ENCODE measurements at regions not wholly inside any gene's neighbourhood (a gene's known extent, or its start where the extent isn't known, plus 50 kb on each side); places are given as distances from the start of the nearest gene placed in this dataset.

DNA sequence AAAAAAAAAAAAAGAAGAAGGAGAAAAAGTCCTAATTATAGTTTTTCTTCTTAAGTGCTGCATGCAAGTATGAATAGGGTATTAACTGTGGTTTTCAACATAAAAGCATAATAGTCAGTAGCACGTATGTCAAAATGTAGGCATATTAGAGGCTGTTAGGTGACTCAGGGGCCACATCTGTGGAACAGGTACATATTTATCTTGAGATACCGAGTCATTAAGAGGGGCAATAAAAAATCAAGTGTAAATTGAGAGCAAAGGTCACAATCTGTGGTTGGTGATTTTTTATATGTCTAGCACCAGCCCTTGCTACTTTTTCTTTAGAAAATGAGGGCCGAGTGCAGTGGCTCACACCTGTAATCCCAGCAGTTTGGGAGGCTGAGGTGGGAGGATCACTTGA, 1113.8 kb upstream of the RBFOX1 start:
- peaks cover 17% of the 10 kb centered on the region for H3K4me1 ChIP-seq (ENCODE audit: insufficient read depth)
- H3K79me2 ChIP-seq (replicated peaks; ENCODE audit: insufficient read depth) = no peaks in the 10 kb centered on the region
- H3K27ac Mint-ChIP-seq = no peak overlapping the region
- peaks cover 23% of the 10 kb centered on the region for H3K4me1 Mint-ChIP-seq
- DNase-seq (ENCODE audit: low spot score) (no peak), ATAC-seq (no peak)
- no peak overlapping the region for H2AFZ ChIP-seq
- H3K36me3 Mint-ChIP-seq (ENCODE audit: low read depth) = no peaks in the 10 kb centered on the region; the same call in 2 of the 3 replicates
- H3K27me3 Mint-ChIP-seq (ENCODE audit: insufficient read depth, low read depth, poor library complexity) = no peaks in the 10 kb centered on the region
- TF ChIP-seq CREB1 (CRISPR knock-in tag; IDR thresholded peaks at IDR 0.05; ENCODE audit: low read depth) = no peak
- TF ChIP-seq, protein P1, sequence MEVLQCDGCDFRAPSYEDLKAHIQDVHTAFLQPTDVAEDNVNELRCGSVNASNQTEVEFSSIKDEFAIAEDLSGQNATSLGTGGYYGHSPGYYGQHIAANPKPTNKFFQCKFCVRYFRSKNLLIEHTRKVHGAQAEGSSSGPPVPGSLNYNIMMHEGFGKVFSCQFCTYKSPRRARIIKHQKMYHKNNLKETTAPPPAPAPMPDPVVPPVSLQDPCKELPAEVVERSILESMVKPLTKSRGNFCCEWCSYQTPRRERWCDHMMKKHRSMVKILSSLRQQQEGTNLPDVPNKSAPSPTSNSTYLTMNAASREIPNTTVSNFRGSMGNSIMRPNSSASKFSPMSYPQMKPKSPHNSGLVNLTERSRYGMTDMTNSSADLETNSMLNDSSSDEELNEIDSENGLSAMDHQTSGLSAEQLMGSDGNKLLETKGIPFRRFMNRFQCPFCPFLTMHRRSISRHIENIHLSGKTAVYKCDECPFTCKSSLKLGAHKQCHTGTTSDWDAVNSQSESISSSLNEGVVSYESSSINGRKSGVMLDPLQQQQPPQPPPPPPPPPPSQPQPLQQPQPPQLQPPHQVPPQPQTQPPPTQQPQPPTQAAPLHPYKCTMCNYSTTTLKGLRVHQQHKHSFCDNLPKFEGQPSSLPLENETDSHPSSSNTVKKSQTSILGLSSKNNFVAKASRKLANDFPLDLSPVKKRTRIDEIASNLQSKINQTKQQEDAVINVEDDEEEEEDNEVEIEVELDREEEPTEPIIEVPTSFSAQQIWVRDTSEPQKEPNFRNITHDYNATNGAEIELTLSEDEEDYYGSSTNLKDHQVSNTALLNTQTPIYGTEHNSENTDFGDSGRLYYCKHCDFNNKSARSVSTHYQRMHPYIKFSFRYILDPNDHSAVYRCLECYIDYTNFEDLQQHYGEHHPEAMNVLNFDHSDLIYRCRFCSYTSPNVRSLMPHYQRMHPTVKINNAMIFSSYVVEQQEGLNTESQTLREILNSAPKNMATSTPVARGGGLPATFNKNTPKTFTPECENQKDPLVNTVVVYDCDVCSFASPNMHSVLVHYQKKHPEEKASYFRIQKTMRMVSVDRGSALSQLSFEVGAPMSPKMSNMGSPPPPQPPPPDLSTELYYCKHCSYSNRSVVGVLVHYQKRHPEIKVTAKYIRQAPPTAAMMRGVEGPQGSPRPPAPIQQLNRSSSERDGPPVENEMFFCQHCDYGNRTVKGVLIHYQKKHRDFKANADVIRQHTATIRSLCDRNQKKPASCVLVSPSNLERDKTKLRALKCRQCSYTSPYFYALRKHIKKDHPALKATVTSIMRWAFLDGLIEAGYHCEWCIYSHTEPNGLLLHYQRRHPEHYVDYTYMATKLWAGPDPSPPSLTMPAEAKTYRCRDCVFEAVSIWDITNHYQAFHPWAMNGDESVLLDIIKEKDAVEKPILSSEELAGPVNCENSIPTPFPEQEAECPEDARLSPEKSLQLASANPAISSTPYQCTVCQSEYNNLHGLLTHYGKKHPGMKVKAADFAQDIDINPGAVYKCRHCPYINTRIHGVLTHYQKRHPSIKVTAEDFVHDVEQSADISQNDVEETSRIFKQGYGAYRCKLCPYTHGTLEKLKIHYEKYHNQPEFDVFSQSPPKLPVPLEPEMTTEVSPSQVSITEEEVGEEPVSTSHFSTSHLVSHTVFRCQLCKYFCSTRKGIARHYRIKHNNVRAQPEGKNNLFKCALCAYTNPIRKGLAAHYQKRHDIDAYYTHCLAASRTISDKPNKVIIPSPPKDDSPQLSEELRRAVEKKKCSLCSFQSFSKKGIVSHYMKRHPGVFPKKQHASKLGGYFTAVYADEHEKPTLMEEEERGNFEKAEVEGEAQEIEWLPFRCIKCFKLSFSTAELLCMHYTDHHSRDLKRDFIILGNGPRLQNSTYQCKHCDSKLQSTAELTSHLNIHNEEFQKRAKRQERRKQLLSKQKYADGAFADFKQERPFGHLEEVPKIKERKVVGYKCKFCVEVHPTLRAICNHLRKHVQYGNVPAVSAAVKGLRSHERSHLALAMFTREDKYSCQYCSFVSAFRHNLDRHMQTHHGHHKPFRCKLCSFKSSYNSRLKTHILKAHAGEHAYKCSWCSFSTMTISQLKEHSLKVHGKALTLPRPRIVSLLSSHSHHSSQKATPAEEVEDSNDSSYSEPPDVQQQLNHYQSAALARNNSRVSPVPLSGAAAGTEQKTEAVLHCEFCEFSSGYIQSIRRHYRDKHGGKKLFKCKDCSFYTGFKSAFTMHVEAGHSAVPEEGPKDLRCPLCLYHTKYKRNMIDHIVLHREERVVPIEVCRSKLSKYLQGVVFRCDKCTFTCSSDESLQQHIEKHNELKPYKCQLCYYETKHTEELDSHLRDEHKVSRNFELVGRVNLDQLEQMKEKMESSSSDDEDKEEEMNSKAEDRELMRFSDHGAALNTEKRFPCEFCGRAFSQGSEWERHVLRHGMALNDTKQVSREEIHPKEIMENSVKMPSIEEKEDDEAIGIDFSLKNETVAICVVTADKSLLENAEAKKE (CRISPR knock-in tag; IDR thresholded peaks at IDR 0.05) = no peak
- TF ChIP-seq STAT1 (IDR thresholded peaks at IDR 0.05; ENCODE audit: unreplicated experiment) = no peak
- no peak for TF ChIP-seq EZH2 (IDR thresholded peaks at IDR 0.05; ENCODE audit: low read depth, unreplicated experiment)
- no peak for TF ChIP-seq ZNF114 (CRISPR knock-in tag; IDR thresholded peaks at IDR 0.05)
- TF ChIP-seq, protein P2, sequence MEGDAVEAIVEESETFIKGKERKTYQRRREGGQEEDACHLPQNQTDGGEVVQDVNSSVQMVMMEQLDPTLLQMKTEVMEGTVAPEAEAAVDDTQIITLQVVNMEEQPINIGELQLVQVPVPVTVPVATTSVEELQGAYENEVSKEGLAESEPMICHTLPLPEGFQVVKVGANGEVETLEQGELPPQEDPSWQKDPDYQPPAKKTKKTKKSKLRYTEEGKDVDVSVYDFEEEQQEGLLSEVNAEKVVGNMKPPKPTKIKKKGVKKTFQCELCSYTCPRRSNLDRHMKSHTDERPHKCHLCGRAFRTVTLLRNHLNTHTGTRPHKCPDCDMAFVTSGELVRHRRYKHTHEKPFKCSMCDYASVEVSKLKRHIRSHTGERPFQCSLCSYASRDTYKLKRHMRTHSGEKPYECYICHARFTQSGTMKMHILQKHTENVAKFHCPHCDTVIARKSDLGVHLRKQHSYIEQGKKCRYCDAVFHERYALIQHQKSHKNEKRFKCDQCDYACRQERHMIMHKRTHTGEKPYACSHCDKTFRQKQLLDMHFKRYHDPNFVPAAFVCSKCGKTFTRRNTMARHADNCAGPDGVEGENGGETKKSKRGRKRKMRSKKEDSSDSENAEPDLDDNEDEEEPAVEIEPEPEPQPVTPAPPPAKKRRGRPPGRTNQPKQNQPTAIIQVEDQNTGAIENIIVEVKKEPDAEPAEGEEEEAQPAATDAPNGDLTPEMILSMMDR (conservative IDR thresholded peaks at IDR 0.05; ENCODE audit: low read depth in 2 of 2) = no peak
- TF ChIP-seq, protein P3, sequence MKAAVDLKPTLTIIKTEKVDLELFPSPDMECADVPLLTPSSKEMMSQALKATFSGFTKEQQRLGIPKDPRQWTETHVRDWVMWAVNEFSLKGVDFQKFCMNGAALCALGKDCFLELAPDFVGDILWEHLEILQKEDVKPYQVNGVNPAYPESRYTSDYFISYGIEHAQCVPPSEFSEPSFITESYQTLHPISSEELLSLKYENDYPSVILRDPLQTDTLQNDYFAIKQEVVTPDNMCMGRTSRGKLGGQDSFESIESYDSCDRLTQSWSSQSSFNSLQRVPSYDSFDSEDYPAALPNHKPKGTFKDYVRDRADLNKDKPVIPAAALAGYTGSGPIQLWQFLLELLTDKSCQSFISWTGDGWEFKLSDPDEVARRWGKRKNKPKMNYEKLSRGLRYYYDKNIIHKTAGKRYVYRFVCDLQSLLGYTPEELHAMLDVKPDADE (IDR thresholded peaks at IDR 0.05) = no peak
- TF ChIP-seq, protein P4, sequence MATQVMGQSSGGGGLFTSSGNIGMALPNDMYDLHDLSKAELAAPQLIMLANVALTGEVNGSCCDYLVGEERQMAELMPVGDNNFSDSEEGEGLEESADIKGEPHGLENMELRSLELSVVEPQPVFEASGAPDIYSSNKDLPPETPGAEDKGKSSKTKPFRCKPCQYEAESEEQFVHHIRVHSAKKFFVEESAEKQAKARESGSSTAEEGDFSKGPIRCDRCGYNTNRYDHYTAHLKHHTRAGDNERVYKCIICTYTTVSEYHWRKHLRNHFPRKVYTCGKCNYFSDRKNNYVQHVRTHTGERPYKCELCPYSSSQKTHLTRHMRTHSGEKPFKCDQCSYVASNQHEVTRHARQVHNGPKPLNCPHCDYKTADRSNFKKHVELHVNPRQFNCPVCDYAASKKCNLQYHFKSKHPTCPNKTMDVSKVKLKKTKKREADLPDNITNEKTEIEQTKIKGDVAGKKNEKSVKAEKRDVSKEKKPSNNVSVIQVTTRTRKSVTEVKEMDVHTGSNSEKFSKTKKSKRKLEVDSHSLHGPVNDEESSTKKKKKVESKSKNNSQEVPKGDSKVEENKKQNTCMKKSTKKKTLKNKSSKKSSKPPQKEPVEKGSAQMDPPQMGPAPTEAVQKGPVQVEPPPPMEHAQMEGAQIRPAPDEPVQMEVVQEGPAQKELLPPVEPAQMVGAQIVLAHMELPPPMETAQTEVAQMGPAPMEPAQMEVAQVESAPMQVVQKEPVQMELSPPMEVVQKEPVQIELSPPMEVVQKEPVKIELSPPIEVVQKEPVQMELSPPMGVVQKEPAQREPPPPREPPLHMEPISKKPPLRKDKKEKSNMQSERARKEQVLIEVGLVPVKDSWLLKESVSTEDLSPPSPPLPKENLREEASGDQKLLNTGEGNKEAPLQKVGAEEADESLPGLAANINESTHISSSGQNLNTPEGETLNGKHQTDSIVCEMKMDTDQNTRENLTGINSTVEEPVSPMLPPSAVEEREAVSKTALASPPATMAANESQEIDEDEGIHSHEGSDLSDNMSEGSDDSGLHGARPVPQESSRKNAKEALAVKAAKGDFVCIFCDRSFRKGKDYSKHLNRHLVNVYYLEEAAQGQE (IDR thresholded peaks at IDR 0.05; ENCODE audit: unreplicated experiment) = no peak
- TF ChIP-seq NANOG (IDR thresholded peaks at IDR 0.05; ENCODE audit: borderline replicate concordance) = no peak
- no peak for TF ChIP-seq EZH2phosphoT487 (IDR thresholded peaks at IDR 0.05; ENCODE audit: unreplicated experiment)
- no peak for TF ChIP-seq JUNB (IDR thresholded peaks at IDR 0.05; ENCODE audit: unreplicated experiment)
- no peak for TF ChIP-seq ZNF331 (CRISPR knock-in tag; IDR thresholded peaks at IDR 0.05; ENCODE audit: low read depth)
- no peak for TF ChIP-seq POLR2AphosphoS5 (IDR thresholded peaks at IDR 0.05; ENCODE audit: low read depth)
- H3K36me3 ChIP-seq (ENCODE audit: insufficient read depth) = no peaks in the 10 kb centered on the region
- H3K4me3 ChIP-seq = no peak overlapping the region
- no peak overlapping the region for H3K4me2 ChIP-seq
- H3K27me3 ChIP-seq (ENCODE audit: insufficient read depth) = no peaks in the 10 kb centered on the region
- no peaks in the 10 kb centered on the region for H4K20me1 ChIP-seq (replicated peaks; ENCODE audit: insufficient read depth)
- peaks cover 3% of the 10 kb centered on the region; the same call in 1 of the 3 replicates for H3K9me3 Mint-ChIP-seq
- no peak overlapping the region for H3K4me3 Mint-ChIP-seq
- no peaks in the 10 kb centered on the region for H3K9me2 ChIP-seq (ENCODE audit: insufficient read depth)
- H3K27ac ChIP-seq (ENCODE audit: low read depth) = no peak overlapping the region
- H3F3A ChIP-seq (replicated peaks; ENCODE audit: low read depth) = no peaks in the 10 kb centered on the region
